ENCODE measurements at regions not wholly inside any gene's neighbourhood (a gene's known extent, or its start where the extent isn't known, plus 50 kb on each side); places are given as distances from the start of the nearest gene placed in this dataset.

- Histone ChIP-seq H3K36me3 (ENCODE audit: control insufficient read depth in 4 of 4, insufficient read depth in 4 of 4, low read length in 4 of 4) (no peaks in the 10 kb centered on the region), H3K4me1 (ENCODE audit: control insufficient read depth in 5 of 5, insufficient read depth in 5 of 5, low read length in 5 of 5) (peaks cover 0 to 19% (median 0%) of the 10 kb centered on the region in 5 donors), H3K9ac (ENCODE audit: insufficient read depth in 1 of 2, low read length in 2 of 2) (no peak overlapping the region), H3K27me3 (ENCODE audit: control insufficient read depth in 3 of 3, insufficient read depth in 3 of 3, low read length in 2 of 3) (no peaks in the 10 kb centered on the region), H3K9me3 (ENCODE audit: control insufficient read depth in 4 of 4, insufficient read depth in 3 of 4, low read length in 3 of 4) (no peaks in the 10 kb centered on the region), H3K4me3 (no peak overlapping the region), H3K27ac (ENCODE audit: low read depth in 1 of 2, low read length in 1 of 2) (no peak overlapping the region)
- DNase-seq = no peak
- no peak for TF ChIP-seq CTCF (IDR thresholded peaks at IDR 0.05; ENCODE audit: control extremely low read depth, extremely low read depth)
- no peak for ATAC-seq (ENCODE audit: insufficient read depth, low FRiP score)
Observed at GRCh38 chr5:171669571-171669970, 116.0 kb upstream of the SMIM23 start.

- Histone ChIP-seq H3K27me3 (ENCODE audit: control insufficient read depth in 3 of 3, insufficient read depth in 3 of 3, low read length in 2 of 3) (no peaks in the 10 kb centered on the region), H3K27ac (ENCODE audit: low read depth in 1 of 2, low read length in 1 of 2) (no peak overlapping the region), H3K4me3 (no peak overlapping the region), H3K36me3 (ENCODE audit: control insufficient read depth in 4 of 4, insufficient read depth in 4 of 4, low read length in 4 of 4) (no peaks in the 10 kb centered on the region), H3K9me3 (ENCODE audit: control insufficient read depth in 4 of 4, insufficient read depth in 3 of 4, low read length in 3 of 4) (no peaks in the 10 kb centered on the region), H3K9ac (ENCODE audit: insufficient read depth in 1 of 2, low read length in 2 of 2) (no peak overlapping the region), H3K4me1 (ENCODE audit: control insufficient read depth in 5 of 5, insufficient read depth in 5 of 5, low read length in 5 of 5) (peaks cover 0 to 15% (median 0%) of the 10 kb centered on the region in 5 donors)
- TF ChIP-seq CTCF (IDR thresholded peaks at IDR 0.05; ENCODE audit: control extremely low read depth, extremely low read depth) = no peak
- ATAC-seq (ENCODE audit: insufficient read depth, low FRiP score) (no peak), DNase-seq (no peak)
- WGBS, 2 donors = 85 to 87% methylated on average over 6 of the region's 6 CpGs
Observed at GRCh38 chr5:171672556-171672955, 113.1 kb upstream of the SMIM23 start.

DNA sequence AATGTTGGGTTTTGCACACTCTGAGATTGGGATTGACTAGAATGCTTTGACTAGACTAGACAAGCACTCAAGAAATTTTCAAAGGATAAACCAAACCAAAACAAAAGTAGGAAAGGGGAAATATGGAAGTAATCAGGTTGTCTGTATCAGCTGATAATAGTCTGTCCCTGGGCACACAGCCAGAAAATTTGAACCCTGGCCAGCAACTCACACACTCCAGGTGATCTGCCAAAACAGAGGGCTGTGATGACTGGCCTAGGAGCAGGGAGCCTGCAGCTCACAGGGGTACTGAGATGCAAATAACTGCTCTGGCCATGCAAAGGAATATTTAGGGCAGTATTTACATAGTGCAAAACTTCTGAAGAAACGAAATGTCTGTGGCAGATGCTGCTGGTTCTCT, 112.3 kb upstream of the SMIM23 start:
- H3K9me3 ChIP-seq (ENCODE audit: control insufficient read depth in 4 of 4, insufficient read depth in 3 of 4, low read length in 3 of 4) = no peaks in the 10 kb centered on the region
- H3K4me3 ChIP-seq = no peak overlapping the region
- 50 to 79% methylated on average over 1 of the region's 1 CpG for WGBS, 2 donors
- TF ChIP-seq CTCF (IDR thresholded peaks at IDR 0.05; ENCODE audit: control extremely low read depth, extremely low read depth) = no peak
- no peak overlapping the region for H3K9ac ChIP-seq (ENCODE audit: insufficient read depth in 1 of 2, low read length in 2 of 2)
- no peaks in the 10 kb centered on the region for H3K27me3 ChIP-seq (ENCODE audit: control insufficient read depth in 3 of 3, insufficient read depth in 3 of 3, low read length in 2 of 3)
- no peaks in the 10 kb centered on the region for H3K36me3 ChIP-seq (ENCODE audit: control insufficient read depth in 4 of 4, insufficient read depth in 4 of 4, low read length in 4 of 4)
- H3K4me1 ChIP-seq (ENCODE audit: control insufficient read depth in 5 of 5, insufficient read depth in 5 of 5, low read length in 5 of 5) = peaks cover 0 to 8% (median 0%) of the 10 kb centered on the region in 5 donors
- H3K27ac ChIP-seq (ENCODE audit: low read depth in 1 of 2, low read length in 1 of 2) = no peak overlapping the region
- DNase-seq = no peak
- no peak for ATAC-seq (ENCODE audit: insufficient read depth, low FRiP score)

DNA sequence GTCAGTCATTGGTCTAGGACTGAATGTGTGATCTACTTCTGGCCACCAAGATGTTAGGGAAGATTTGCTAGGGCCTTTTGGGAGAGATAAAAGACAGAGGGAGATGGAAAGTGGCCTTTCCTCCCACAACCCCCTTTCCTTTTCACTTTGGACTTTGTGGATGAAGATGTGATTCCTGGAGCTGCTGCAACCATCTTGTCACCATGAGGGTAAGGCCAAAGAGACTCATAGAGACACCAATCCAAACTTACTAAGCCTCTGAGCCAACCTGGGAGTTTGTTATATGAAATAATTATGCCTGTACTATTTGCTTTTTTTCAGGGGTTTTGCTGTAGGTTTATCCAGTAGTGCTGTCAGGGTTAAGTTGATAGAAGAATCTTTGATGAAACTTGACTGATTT, 111.8 kb upstream of the SMIM23 start:
- TF ChIP-seq CTCF (IDR thresholded peaks at IDR 0.05; ENCODE audit: control extremely low read depth, extremely low read depth) = no peak
- no peak overlapping the region for H3K27ac ChIP-seq (ENCODE audit: low read depth in 1 of 2, low read length in 1 of 2)
- H3K4me3 ChIP-seq = no peak overlapping the region
- H3K36me3 ChIP-seq (ENCODE audit: control insufficient read depth in 4 of 4, insufficient read depth in 4 of 4, low read length in 4 of 4) = no peaks in the 10 kb centered on the region
- ATAC-seq (ENCODE audit: insufficient read depth, low FRiP score) = no peak
- H3K9ac ChIP-seq (ENCODE audit: insufficient read depth in 1 of 2, low read length in 2 of 2) = no peak overlapping the region
- no peaks in the 10 kb centered on the region for H3K27me3 ChIP-seq (ENCODE audit: control insufficient read depth in 3 of 3, insufficient read depth in 3 of 3, low read length in 2 of 3)
- no peak for DNase-seq
- H3K4me1 ChIP-seq (ENCODE audit: control insufficient read depth in 5 of 5, insufficient read depth in 5 of 5, low read length in 5 of 5) = peaks cover 0 to 9% (median 0%) of the 10 kb centered on the region in 5 donors
- no peaks in the 10 kb centered on the region for H3K9me3 ChIP-seq (ENCODE audit: control insufficient read depth in 4 of 4, insufficient read depth in 3 of 4, low read length in 3 of 4)

All from lung (tissue), 11 donors.